ENCODE measurements at regions not wholly inside any gene's neighbourhood (a gene's known extent, or its start where the extent isn't known, plus 50 kb on each side); places are given as distances from the start of the nearest gene placed in this dataset.

- Histone ChIP-seq H3K4ac (replicated peaks; ENCODE audit: insufficient read length, low read depth, low read length) (no peak overlapping the region), H3K79me1 (ENCODE audit: low read depth, low read length) (no peaks in the 10 kb centered on the region), H2BK20ac (ENCODE audit: low read length) (peak overlapping the region; percentile 23; the same call in 1 of the 2 replicates), H4K91ac (replicated peaks; ENCODE audit: insufficient read length, low read length) (no peak overlapping the region), H3K9ac (replicated peaks in 1 of 4; ENCODE audit: extremely low read depth in 1 of 4, low read depth in 3 of 4, low read length in 3 of 4) (no peak overlapping the region), H3K9me3 (ENCODE audit: insufficient read depth in 2 of 2, low read depth in 1 of 2, low read length in 1 of 2) (0 out of 4 replicates have a peak, but pooled peaks cover 0 to 3% of the 10 kb centered on the region in 2 experiments), H2BK12ac (ENCODE audit: low read depth, low read length) (no peak overlapping the region), H3K4me2 (ENCODE audit: insufficient read depth in 1 of 2, low read depth in 2 of 2, low read length in 2 of 2) (no peak overlapping the region), H4K8ac (ENCODE audit: extremely low read depth, insufficient read depth, low read length) (no peak overlapping the region), H2BK120ac (replicated peaks; ENCODE audit: low read depth, low read length) (no peak overlapping the region), H3K23me2 (ENCODE audit: low read depth, low read length) (no peaks in the 10 kb centered on the region), H3K23ac (ENCODE audit: insufficient read length) (no peak overlapping the region), H3K14ac (ENCODE audit: insufficient read length) (no peak overlapping the region), H2BK15ac (ENCODE audit: low read length) (peak overlapping the region; percentile 37; the same call in 1 of the 2 replicates), H4K20me1 (replicated peaks in 1 of 2; ENCODE audit: control insufficient read depth in 1 of 2, insufficient read depth in 2 of 2, low read length in 2 of 2) (no peaks in the 10 kb centered on the region), H3K36me3 (ENCODE audit: control insufficient read depth in 2 of 4, insufficient read depth in 4 of 4, low read length in 3 of 4) (no peaks in the 10 kb centered on the region), H3K4me1 (replicated peaks in 1 of 4; ENCODE audit: control insufficient read depth in 3 of 4, insufficient read depth in 4 of 4, low read length in 3 of 4) (peaks cover 0 to 2% (median 0%) of the 10 kb centered on the region in 4 experiments; a peak in 1 of 7 replicates), H3K18ac (ENCODE audit: extremely low read depth, low read length) (no peak overlapping the region), H2BK5ac (ENCODE audit: low read depth, low read length) (peak overlapping the region; percentile 32; the same call in 1 of the 2 replicates), H3K27ac (ENCODE audit: low read depth, low read length) (no peak overlapping the region), H4K5ac (ENCODE audit: insufficient read length, low read depth, low read length) (no peak overlapping the region), H3K27me3 (replicated peaks in 1 of 4; ENCODE audit: control insufficient read depth in 3 of 4, extremely low read depth in 1 of 4, insufficient read depth in 3 of 4, low read length in 3 of 4) (no peaks in the 10 kb centered on the region; a peak in 1 of 7 replicates), H2AFZ (ENCODE audit: low read length) (no peak overlapping the region), H3K4me3 (ENCODE audit: extremely low read depth in 1 of 4, insufficient read depth in 2 of 4, low read depth in 3 of 4, low read length in 4 of 4) (no peak overlapping the region), H2AK5ac (ENCODE audit: low read depth, low read length) (no peak overlapping the region), H3K56ac (replicated peaks; ENCODE audit: insufficient read length, low read depth, low read length) (no peak overlapping the region), H3K79me2 (ENCODE audit: control insufficient read depth in 1 of 2, insufficient read depth in 2 of 2, low read length in 2 of 2) (no peaks in the 10 kb centered on the region)
- ChIA-PET CTCF (ENCODE audit: partially characterized antibody) (interaction anchor here (0.8 to 1.3 kb wide), 4 partner anchors 9 to 77 kb away, joined by 3 to 5 read pairs (median 3); no protein-coding TSS in a partner anchor), POLR2A (ENCODE audit: partially characterized antibody) (no interaction called here)
- DNase-seq (ENCODE audit: low read depth in 1 of 2, low spot score in 2 of 2) = no peak
- FAIRE-seq = no peak
- no peak for TF ChIP-seq POLR2AphosphoS5 (IDR thresholded peaks at IDR 0.05; ENCODE audit: low read depth, low read length)
- no peak for TF ChIP-seq ATF3 (IDR thresholded peaks at IDR 0.05; ENCODE audit: insufficient read depth, low read depth, low read length)
- no peak for TF ChIP-seq CHD2 (IDR thresholded peaks at IDR 0.05; ENCODE audit: low read length)
- TF ChIP-seq BACH1 (IDR thresholded peaks at IDR 0.05; ENCODE audit: low read length) = no peak
- no peak for TF ChIP-seq SP2 (IDR thresholded peaks at IDR 0.05; ENCODE audit: low read length)
- no peak for TF ChIP-seq SRF (IDR thresholded peaks at IDR 0.05; ENCODE audit: low read depth, low read length)
- no peak for TF ChIP-seq KDM4A (IDR thresholded peaks at IDR 0.05; ENCODE audit: low read depth, low read length, severe bottlenecking)
- WGBS, 2 experiments (ENCODE audit: extremely low coverage in 1 of 2, insufficient coverage in 1 of 2, insufficient read length in 1 of 2, insufficient replicate concordance in 2 of 2, low coverage in 1 of 2, low lambda C conversion rate in 2 of 2, missing lambda C conversion rate in 1 of 2) = 100% methylated on average over 2 of the region's 2 CpGs; no CpG with 5 or more reads in 1 of the 2 experiments
Measured at GRCh38 chr1:59046134-59046533, 250.8 kb upstream of the FGGY start.

All from H1 (cell line).